Glutamatergic neuron (in vitro differentiated cells): ENCODE measurements at regions not wholly inside any gene's neighbourhood (a gene's known extent, or its start where the extent isn't known, plus 50 kb on each side); places are given as distances from the start of the nearest gene placed in this dataset.
"Not testable (repeated sequence)": the region's sequence is repeated elsewhere in the genome, so short reads cannot be mapped to it uniquely, and the experiment has no call there.

ENCODE experiments used
- DNase-seq: peaks from one replicate; pipeline ENCODE4 v3.0.0; 2022
- H3K27ac Mint-ChIP-seq: one replicate; pipeline ENCODE4 v1.8.0; 2020; ENCODE audit warnings: mild to moderate bottlenecking, mixed read lengths, inconsistent platforms; ENCODE audit not compliant: unreplicated experiment
- H3K27me3 Mint-ChIP-seq: one replicate; pipeline ENCODE4 v1.8.0; 2020; ENCODE audit warnings: mild to moderate bottlenecking, moderate library complexity, mixed read lengths, inconsistent platforms; ENCODE audit not compliant: unreplicated experiment
- H3K36me3 Mint-ChIP-seq: one replicate; pipeline ENCODE4 v1.8.0; 2020; ENCODE audit warnings: mild to moderate bottlenecking, mixed read lengths, inconsistent platforms; ENCODE audit not compliant: unreplicated experiment
- H3K4me1 Mint-ChIP-seq: one replicate; pipeline ENCODE4 v1.8.0; 2020; ENCODE audit warnings: mild to moderate bottlenecking, low read depth, mixed read lengths, inconsistent platforms; ENCODE audit not compliant: unreplicated experiment
- H3K4me3 Mint-ChIP-seq: one replicate; pipeline ENCODE4 v1.8.0; 2020; ENCODE audit warnings: mild to moderate bottlenecking, mixed read lengths, inconsistent platforms; ENCODE audit not compliant: unreplicated experiment
- H3K9me3 Mint-ChIP-seq: one replicate; pipeline ENCODE4 v1.8.0; 2020; ENCODE audit warnings: mild to moderate bottlenecking, moderate library complexity, mixed read lengths, inconsistent platforms; ENCODE audit not compliant: unreplicated experiment
- TF ChIP-seq, protein P1 (sequence below): fragments of 200-600 bp; sonication (generic); IDR thresholded peaks from one replicate; pipeline ENCODE4 v1.5.0; 2021; ENCODE audit not compliant: partially characterized antibody, unreplicated experiment

DNA sequence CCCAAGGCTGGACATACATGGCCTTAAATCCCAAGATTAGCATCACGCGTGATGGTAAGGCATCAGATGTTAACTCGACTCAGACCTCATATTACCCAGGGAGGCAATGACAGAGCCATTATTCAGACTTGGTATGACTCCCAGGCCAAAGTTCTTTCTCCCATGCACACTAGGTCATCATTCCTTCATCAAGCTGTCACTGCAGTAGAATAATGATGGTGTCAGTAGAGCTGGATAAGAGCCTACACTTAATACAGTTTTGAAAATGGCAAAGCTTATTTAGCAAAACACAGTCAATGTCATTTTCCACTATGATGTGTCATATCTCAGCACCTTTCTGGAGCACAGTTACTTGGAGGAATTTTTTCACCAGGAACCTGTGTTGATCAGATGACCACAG, 663.3 kb downstream of the SUCLG1 start:
- no peaks in the 10 kb centered on the region for H3K36me3 Mint-ChIP-seq
- H3K4me1 Mint-ChIP-seq, result no peaks in the 10 kb centered on the region
- H3K9me3 Mint-ChIP-seq, result peaks cover 3% of the 10 kb centered on the region
- H3K27ac Mint-ChIP-seq, result no peak overlapping the region
- no peaks in the 10 kb centered on the region for H3K27me3 Mint-ChIP-seq
- no peak overlapping the region for H3K4me3 Mint-ChIP-seq
- TF ChIP-seq, protein P1, sequence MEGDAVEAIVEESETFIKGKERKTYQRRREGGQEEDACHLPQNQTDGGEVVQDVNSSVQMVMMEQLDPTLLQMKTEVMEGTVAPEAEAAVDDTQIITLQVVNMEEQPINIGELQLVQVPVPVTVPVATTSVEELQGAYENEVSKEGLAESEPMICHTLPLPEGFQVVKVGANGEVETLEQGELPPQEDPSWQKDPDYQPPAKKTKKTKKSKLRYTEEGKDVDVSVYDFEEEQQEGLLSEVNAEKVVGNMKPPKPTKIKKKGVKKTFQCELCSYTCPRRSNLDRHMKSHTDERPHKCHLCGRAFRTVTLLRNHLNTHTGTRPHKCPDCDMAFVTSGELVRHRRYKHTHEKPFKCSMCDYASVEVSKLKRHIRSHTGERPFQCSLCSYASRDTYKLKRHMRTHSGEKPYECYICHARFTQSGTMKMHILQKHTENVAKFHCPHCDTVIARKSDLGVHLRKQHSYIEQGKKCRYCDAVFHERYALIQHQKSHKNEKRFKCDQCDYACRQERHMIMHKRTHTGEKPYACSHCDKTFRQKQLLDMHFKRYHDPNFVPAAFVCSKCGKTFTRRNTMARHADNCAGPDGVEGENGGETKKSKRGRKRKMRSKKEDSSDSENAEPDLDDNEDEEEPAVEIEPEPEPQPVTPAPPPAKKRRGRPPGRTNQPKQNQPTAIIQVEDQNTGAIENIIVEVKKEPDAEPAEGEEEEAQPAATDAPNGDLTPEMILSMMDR, result no peak
- no peak for DNase-seq

DNA sequence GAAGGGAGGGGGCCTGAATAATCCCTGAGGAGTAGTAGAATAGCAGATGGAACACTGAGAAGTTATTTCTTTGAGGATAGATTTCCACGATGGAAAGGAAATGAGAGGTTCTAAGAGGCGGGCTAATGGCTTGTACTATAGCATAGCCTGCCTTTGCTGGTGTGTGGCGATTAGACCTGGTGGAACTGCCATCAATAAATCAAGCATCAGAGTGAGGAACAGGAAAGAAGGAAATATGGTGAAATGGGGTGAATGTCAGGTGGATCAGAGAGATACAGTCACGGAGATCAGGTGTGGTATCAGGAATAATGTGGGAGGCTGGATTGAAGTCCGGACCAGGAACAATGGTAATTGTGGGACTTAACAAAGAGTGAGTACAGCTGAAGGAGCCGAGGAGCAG, 668.6 kb downstream of the SUCLG1 start:
- not testable (repeated sequence) for H3K27ac Mint-ChIP-seq

DNA sequence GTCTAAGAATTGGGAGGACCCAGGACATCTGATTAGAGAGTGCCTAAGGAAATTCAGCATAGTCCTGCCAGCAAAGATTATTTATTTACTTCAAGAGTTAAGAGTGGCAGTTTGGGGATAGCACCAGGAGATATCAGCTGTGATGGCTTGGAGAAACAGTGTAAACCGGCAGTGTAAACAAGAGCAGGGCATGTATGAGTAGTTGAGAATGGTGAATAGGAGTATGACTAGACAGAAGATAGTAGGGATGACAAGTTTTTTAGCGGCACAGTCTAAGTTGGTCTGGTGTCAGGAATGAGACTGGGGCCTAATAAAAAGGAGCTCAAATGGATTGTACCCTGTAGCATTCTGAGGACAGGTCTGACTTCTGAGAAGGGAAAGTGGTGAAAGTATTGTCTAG, 669.4 kb downstream of the SUCLG1 start:
- not testable (repeated sequence) for H3K36me3 Mint-ChIP-seq, H3K4me3 Mint-ChIP-seq, H3K9me3 Mint-ChIP-seq, H3K27me3 Mint-ChIP-seq, DNase-seq, H3K27ac Mint-ChIP-seq, H3K4me1 Mint-ChIP-seq

More for the DNA sequence above, 668.6 kb downstream of the SUCLG1 start:
- not testable (repeated sequence) for H3K9me3 Mint-ChIP-seq, H3K27me3 Mint-ChIP-seq, H3K4me3 Mint-ChIP-seq, H3K36me3 Mint-ChIP-seq, DNase-seq, H3K4me1 Mint-ChIP-seq

DNA sequence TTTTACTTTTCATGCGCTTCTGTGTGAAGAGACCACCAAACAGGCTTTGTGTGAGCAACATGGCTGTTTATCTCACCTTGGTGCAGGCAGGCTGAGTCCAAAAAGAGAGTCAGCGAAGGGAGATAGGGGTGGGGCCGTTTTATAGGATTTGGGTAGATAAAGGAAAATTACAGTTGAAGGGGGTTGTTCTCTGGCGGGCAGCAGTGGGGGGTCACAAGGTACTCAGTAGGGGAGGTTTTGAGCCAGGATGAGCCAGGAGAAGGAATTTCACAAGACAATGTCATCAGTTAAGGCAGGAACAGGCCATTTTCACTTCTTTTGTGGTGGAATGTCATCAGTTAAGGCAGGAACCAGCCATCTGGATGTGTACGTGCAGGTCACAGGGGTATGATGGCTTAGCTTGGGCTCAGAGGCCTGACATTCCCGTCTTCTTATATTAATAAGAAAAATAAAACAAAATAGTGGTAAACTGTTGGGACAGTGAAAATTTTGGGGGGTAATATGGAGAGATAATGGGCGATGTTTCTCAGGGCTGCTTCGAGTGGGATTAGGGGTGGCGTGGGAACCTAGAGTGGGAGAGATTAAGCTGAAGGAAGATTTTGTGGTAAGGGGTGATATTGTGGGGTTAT, 670.0 kb downstream of the SUCLG1 start:
- H3K4me1 Mint-ChIP-seq, H3K27me3 Mint-ChIP-seq, DNase-seq, H3K4me3 Mint-ChIP-seq, H3K9me3 Mint-ChIP-seq, H3K27ac Mint-ChIP-seq, H3K36me3 Mint-ChIP-seq: not testable (repeated sequence)

DNA sequence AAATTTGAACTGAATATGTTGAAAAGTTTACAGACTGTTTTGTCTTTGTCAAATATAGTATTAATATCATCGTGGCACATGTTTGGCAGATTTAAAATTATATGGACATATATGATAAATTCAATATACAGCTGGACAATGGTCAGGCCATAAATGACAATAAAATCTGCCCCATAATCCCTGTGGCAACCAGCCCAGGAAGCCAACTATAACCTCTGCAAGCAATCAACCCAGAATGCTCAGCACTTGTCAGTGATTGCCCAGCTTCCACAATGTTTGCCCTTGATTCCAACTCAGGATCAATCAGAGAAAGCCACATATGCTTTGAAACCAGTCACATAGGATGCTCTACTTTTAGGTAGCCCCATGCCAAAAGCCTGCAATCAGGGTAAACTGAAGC, 671.9 kb downstream of the SUCLG1 start:
- Mint-ChIP-seq H3K27me3 (no peaks in the 10 kb centered on the region), H3K4me1 (no peaks in the 10 kb centered on the region)
- TF ChIP-seq, protein P1, result no peak

DNA sequence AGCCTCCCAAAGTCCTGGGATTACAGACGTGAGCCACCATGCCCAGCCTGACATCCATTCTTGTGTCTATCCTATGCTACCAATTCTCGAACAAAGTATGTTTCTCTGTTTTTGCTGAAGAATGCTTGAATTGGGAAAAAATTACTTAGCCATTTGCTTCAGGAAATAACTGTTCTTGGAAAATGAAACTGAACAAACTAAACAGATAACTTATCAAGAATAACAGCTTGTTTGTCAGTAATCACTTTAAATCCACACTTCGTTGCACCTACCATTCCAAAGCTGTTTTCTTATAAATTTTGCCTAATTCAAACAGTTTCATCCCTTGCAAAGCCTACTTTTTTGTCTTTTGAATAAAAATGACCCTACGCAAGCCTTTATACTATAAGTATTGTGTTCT, 672.9 kb downstream of the SUCLG1 start:
- Mint-ChIP-seq H3K4me3 (no peak overlapping the region), H3K36me3 (peaks cover 5% of the 10 kb centered on the region), H3K27me3 (peaks cover 5% of the 10 kb centered on the region), H3K9me3 (no peaks in the 10 kb centered on the region), H3K4me1 (no peaks in the 10 kb centered on the region), H3K27ac (no peak overlapping the region)
- TF ChIP-seq, protein P1, result no peak
- DNase-seq, result no peak

More for the DNA sequence above, 671.9 kb downstream of the SUCLG1 start:
- no peak for DNase-seq
- no peaks in the 10 kb centered on the region for H3K9me3 Mint-ChIP-seq
- no peaks in the 10 kb centered on the region for H3K36me3 Mint-ChIP-seq
- no peak overlapping the region for H3K27ac Mint-ChIP-seq
- H3K4me3 Mint-ChIP-seq, result no peak overlapping the region
